ENCODE measurements at regions not wholly inside any gene's neighbourhood (a gene's known extent, or its start where the extent isn't known, plus 50 kb on each side); places are given as distances from the start of the nearest gene placed in this dataset.

GRCh38 chr5:89595056-89595455, 712.1 kb upstream of the MEF2C start:
- ATAC-seq (no peak), DNase-seq (ENCODE audit: low read depth, low spot score) (no peak)
- in situ Hi-C loops (cut with HindIII; ENCODE audit: low pct_unique_long_range_greater_than_20kb, low sequenced_read_pairs) (no loop called here), intact Hi-C loops (cut with micrococcal nuclease; ENCODE audit: unreplicated experiment) (no loop called here)
- H3K4me1 ChIP-seq (ENCODE audit: control insufficient read depth, insufficient read depth, low read length) = no peaks in the 10 kb centered on the region
- no peak overlapping the region for H3K27ac ChIP-seq (ENCODE audit: low read length)
- no peaks in the 10 kb centered on the region for H3K27me3 ChIP-seq (ENCODE audit: control insufficient read depth, insufficient read depth, low read length)
- no peaks in the 10 kb centered on the region for H3K9me3 ChIP-seq (ENCODE audit: control insufficient read depth, insufficient read depth, low read depth, low read length)
- CTCF ChIA-PET = no interaction called here
- BruUV-seq (replicated peaks) = no TSS peak
- TF ChIP-seq CTCF (IDR thresholded peaks at IDR 0.05) (no peak), TCF7L2 (IDR thresholded peaks at IDR 0.05; ENCODE audit: low read depth, low read length) (no peak), POLR2AphosphoS5 (IDR thresholded peaks at IDR 0.05; ENCODE audit: low read depth, low read length) (no peak), SIN3A (IDR thresholded peaks at IDR 0.05; ENCODE audit: borderline replicate concordance, insufficient read depth, low read depth, low read length) (no peak), REST (IDR thresholded peaks at IDR 0.05; ENCODE audit: insufficient read depth in 1 of 2, low read depth in 2 of 2, low read length in 1 of 2) (no peak)
- no peaks in the 10 kb centered on the region for H3K36me3 ChIP-seq (ENCODE audit: control insufficient read depth, insufficient read depth, low read length)
- H3K4me3 ChIP-seq (ENCODE audit: low read depth in 2 of 2, low read length in 2 of 2) = no peak overlapping the region
- POLR2A ChIA-PET = no interaction called here

- in situ Hi-C loops (cut with HindIII; ENCODE audit: low pct_unique_long_range_greater_than_20kb, low sequenced_read_pairs) (no loop called here), intact Hi-C loops (cut with micrococcal nuclease; ENCODE audit: unreplicated experiment) (no loop called here)
- ATAC-seq (peak; percentile 98), DNase-seq (ENCODE audit: low read depth, low spot score) (peak; percentile 67)
- Histone ChIP-seq H3K9me3 (ENCODE audit: control insufficient read depth, insufficient read depth, low read depth, low read length) (peaks cover 7% of the 10 kb centered on the region; the same call in 1 of the 2 replicates), H3K27ac (ENCODE audit: low read length) (no peak overlapping the region), H3K4me3 (ENCODE audit: low read depth in 2 of 2, low read length in 2 of 2) (no peak overlapping the region), H3K36me3 (ENCODE audit: control insufficient read depth, insufficient read depth, low read length) (no peaks in the 10 kb centered on the region), H3K27me3 (ENCODE audit: control insufficient read depth, insufficient read depth, low read length) (no peaks in the 10 kb centered on the region), H3K4me1 (ENCODE audit: control insufficient read depth, insufficient read depth, low read length) (no peaks in the 10 kb centered on the region)
- CTCF ChIA-PET = no interaction called here
- BruUV-seq (replicated peaks) = no TSS peak
- TF ChIP-seq SIN3A (IDR thresholded peaks at IDR 0.05; ENCODE audit: borderline replicate concordance, insufficient read depth, low read depth, low read length) (no peak), POLR2AphosphoS5 (IDR thresholded peaks at IDR 0.05; ENCODE audit: low read depth, low read length) (no peak), TCF7L2 (IDR thresholded peaks at IDR 0.05; ENCODE audit: low read depth, low read length) (no peak), REST (IDR thresholded peaks at IDR 0.05; ENCODE audit: insufficient read depth in 1 of 2, low read depth in 2 of 2, low read length in 1 of 2) (no peak), CTCF (IDR thresholded peaks at IDR 0.05) (no peak)
- POLR2A ChIA-PET = no interaction called here
These were observed 701.5 kb upstream of the MEF2C start for GRCh38 chr5:89584339-89584956.
